DMS53 treated with DMSO at 0.1 percent for 48 hours (cell line): ENCODE measurements at regions not wholly inside any gene's neighbourhood (a gene's known extent, or its start where the extent isn't known, plus 50 kb on each side); places are given as distances from the start of the nearest gene placed in this dataset.

Experiments used
- DNase-seq: peaks from one replicate; lab custom pipeline; 2025; ENCODE audit not compliant: unreplicated experiment; lab: John Stamatoyannopoulos, UW

DNA sequence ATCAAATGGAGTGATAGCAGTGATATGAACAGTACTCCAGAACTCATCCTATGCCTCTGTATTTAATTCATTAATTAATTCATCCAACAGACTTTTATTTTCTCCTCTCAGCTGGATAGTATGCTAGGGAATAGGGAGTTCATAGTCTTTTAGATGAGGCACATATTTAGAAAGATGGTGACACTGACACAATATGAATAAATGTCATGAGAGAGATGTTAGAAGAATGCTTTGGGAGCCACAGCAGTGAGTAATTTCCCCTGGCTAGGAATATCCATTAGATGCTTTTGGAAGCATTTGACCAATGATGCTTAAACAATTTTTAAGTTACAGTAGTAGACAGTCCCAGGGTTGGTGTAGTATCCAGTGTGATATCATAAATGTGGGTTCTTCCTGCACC, 428.7 kb upstream of the SGCD start:
- no peak for DNase-seq

DNA sequence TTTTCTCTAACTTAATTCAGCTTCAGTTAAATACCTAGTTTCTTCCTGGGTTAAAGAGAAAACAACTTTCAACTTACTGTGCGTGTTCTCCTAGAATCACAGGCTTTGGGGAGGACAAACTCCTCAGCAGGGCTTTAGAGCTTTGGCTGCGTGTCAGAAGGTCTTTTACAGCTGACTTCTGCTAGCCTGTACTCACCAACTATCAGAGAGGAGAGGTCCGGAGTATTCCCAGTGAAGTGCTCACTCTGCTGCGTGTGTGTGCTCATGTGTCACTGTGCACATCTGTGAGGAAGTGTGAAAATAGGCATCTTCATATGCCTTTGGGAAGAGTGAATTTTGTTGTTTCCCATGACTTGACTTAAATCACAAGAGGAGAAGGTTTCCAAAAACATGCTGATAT, 423.2 kb upstream of the SGCD start:
- no peak for DNase-seq

DNA sequence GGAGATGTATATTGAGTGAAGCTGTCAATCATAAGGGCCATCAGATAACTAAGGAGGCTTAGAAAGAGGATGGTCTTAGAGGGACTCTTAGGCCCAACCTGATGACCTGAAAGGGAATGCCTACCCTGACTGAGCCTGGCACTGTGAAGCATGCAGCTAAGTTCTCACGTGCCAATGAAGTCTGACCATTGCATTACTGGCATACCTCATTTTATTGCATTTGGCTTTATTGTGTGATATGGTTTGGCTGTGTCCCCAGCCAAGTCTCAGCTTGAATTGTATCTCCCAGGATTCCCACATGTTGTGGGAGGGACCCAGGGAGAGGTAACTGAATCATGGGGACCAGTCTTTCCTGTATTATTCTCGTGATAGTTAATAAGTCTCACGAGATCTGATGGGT, 421.6 kb upstream of the SGCD start:
- DNase-seq, result no peak

DNA sequence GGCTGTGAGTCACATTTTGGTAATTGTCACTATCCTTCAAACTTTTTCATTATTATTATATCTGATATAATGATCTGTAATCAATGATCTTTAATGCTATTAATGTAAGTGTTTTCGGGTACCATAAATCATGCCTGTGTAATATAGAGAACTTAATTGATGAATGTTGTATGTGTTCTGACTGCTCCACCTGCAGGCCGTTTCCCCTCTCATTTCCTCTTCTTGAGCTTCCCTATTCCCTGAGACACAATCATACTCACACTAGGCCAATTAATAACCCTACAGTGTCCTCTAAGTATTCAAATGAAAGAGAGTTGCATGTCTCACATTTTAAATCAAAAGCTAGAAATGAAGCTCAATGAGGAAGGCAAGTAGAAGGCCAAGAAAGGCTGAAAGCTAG, 420.9 kb upstream of the SGCD start:
- DNase-seq, result no peak

- no peak for DNase-seq
Observed at GRCh38 chr5:155908543-155908942, 418.4 kb upstream of the SGCD start.

DNA sequence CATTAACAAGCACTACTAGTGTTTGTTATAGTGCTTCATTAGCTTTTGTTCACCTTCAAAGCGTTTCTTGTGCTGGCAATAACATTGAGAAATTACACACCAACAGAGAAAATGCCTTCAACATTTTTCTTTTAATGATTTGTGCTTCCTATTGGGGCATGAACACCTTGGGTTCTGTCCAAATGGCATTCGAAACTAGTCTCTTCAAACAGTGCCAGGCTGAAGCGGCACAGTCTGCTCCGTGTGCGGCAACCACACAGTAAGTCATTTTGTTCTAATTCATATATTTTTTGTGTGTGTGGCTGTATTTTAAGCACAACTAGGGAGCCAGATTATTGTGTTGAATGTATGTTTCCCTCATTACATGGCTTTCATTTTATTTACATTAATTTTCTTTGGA, 414.7 kb upstream of the SGCD start:
- DNase-seq, result no peak

- no peak for DNase-seq
Observed at GRCh38 chr5:155914766-155915165, 412.2 kb upstream of the SGCD start.

DNA sequence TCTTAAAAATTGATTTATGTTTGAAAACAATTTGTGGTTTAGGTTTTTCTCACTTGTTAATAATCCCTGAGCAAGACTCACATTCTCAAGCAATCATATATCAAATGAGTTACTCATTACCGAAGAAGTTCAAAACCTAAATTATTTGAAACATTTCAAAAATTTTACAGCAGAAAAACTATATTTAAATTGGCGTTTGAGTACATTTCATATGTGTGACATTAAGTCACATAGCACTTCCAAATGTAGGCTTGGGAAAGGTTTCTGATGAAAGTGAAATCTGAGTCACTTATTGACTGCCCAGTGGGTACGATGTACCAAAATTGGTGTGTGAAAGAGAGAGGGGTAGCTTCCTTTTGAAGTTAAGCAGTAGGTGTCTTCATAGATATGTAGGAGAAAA, 411.4 kb upstream of the SGCD start:
- DNase-seq, result no peak

GRCh38 chr5:155919126-155919525, 407.8 kb upstream of the SGCD start:
- no peak for DNase-seq

DNA sequence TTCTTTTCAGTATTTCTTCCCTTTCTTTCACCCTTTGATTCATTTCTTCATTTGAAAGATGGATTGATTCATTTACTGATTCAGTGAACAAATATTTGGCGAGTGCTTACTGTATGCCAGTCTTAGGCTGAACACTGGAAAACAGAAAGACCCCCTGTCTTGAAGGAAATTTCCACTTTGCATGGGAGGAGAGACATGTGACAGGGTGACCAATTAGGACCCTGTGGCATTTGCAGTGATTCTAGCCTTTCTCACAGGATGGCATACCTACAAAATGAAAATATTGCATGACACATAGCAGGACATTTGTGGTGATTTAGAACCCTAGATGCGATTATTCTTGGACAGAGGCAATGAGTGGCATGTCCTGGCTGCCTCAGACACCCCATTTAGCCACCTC, 407.2 kb upstream of the SGCD start:
- DNase-seq, result no peak

DNA sequence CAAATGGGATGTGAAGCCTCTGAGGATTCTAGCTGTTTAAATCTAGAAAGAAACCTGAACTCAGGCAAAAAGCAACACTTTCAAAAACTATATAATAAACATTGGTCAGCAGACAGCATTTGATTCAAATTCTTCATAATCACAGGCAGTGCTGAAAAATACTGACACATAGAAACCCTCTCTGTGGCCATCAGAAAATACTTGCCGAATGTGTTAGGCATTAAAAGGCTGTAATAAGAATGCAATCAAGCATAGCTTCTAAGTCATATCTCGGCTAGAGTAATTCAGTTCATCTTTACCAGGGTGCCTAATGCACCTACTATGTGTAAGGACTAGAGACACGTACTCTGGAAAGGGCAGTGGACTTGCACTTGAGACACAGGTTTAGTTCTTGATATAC, 405.3 kb upstream of the SGCD start:
- DNase-seq, result no peak

DNA sequence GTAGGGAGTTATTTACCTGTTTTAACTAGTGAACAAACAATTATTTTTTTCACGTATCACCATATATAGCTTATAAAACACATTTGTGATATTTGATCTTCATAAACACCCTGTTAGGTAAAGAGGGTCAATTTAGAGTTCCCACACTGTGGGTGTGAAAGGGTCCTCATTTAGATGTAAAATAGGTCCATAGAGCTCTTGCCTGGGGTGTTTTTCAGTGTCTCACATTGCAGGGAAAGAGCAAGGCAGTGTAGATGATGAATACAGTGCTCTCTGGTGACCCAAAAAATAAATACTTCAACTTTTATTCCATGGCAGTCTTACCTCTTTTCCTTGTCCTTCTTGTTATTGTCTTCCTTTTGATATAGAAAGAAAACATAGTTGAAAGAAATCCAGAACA, 403.2 kb upstream of the SGCD start:
- no peak for DNase-seq

DNA sequence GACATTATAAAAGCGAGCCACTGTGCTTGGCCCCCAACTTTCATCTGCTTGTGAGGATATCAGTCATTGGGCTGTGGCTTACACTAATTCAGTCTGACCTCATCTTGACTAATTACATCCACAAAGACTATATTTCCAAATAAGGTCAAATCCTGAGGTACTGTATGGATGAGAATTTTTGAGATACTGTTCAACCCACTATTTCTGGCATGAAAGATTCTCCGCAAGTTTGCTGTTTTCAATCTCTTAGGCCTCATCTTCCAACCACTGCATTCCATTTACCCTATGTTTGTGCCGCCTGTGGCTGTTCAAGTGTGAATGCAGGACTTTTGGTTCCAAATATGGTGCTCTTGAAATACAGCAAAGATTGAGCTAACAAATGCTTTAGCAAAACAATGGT, 400.9 kb upstream of the SGCD start:
- no peak for DNase-seq

DNA sequence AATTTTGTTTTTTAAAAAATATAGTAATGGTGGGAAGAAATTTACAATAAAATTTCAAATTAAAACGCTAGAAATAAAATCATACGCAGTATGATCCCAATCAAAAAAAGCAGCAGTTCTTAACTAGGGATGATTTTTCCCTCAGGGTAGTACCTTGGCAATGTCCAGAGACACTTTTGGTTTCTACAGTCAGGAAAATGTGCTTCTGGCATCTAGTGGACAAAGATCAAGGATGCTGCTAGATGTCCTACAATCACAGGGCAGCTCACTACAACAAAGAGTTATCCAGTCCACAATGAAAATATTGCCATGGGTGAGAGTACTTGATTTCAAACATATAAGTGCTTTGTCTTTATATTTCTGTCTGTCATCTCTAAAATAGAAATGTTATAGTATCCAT, 400.2 kb upstream of the SGCD start:
- DNase-seq, result no peak

GRCh38 chr5:155929112-155929511, 397.9 kb upstream of the SGCD start:
- DNase-seq, result no peak

DNA sequence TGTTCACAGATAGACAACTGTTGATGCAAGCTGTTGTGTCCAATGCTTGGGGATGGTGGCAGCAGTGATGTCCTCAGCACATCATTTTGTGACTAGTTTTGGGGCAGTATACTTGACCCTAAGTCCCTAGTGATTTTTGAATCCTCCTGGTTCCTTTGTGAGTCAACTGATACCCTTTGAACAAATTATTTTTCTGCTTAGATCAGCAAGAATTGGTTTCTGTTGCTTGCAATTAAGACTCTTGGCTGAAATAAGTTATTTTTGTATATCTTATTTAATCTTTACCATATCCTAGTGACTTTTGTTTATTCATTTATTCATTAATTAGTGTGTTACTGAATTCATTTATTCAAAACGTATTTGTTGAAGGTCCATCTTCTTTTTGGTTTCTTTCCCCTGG, 392.0 kb upstream of the SGCD start:
- no peak for DNase-seq

GRCh38 chr5:155935723-155936122, 391.2 kb upstream of the SGCD start:
- no peak for DNase-seq

DNA sequence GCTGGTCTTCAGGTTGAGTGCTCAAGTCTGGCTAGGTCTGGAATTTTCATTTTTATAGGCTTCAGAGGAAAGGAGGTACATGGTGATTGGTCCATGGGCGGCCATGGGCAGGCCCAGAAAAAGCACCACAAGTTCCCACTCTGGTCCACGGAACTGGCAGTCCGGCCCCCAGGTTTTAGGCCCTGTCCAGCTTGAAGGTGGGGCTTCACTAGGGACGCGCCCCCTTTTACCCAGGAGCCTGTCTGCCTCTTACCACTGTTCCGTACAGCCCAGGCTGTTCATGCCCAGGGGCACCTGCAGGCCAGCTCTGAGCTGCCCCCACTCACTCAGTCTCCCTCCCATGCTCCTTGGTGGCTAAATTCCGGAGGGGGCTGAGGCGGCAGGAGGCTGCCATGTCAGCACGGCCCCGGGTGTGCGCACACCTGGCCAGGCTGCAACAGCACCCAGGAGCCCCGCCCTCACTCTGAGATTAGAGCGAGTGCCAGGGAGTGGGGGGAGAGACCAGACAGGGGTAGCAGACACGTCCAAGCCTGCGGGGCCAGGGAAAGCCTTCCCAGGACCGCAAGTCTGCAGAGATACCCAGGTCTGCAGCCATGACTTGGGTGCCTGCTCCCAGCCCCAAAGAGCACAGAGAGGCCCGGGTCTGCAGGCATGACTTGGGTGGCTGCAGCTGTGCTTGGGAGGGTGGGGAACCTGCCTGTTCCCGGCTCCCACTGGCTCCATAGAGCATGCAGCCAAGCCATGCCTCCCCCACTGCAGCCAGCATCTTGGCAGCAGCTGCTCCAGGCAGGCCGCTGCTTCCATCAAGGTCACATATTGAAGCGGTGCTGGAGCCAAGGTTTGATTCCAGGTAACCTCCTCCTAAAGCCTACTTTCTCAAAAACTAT, 390.2 kb upstream of the SGCD start:
- no peak for DNase-seq

DNA sequence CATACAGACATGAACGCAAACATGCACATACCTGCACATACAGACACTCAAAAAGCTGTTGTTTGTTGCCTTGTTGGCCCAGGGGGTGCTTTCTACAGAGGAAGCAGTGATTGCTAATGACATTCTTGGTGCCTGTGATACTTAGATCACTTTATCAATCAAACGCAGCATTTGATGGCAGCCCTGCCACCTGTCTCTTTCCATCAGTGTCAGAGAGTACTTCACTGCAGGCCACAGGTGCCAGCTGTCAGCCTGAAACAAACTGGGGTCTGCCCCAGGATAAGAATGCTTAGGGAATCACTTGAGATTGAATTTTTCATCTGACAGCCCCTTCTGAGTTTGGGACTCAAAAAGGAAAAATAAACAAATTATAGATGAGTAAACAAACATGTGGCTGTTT, 388.9 kb upstream of the SGCD start:
- no peak for DNase-seq

- no peak for DNase-seq
Observed at GRCh38 chr5:155941340-155941739, 385.6 kb upstream of the SGCD start.

- DNase-seq, result peak; percentile 61
Observed at GRCh38 chr5:155943516-155944407, 383.2 kb upstream of the SGCD start.

DNA sequence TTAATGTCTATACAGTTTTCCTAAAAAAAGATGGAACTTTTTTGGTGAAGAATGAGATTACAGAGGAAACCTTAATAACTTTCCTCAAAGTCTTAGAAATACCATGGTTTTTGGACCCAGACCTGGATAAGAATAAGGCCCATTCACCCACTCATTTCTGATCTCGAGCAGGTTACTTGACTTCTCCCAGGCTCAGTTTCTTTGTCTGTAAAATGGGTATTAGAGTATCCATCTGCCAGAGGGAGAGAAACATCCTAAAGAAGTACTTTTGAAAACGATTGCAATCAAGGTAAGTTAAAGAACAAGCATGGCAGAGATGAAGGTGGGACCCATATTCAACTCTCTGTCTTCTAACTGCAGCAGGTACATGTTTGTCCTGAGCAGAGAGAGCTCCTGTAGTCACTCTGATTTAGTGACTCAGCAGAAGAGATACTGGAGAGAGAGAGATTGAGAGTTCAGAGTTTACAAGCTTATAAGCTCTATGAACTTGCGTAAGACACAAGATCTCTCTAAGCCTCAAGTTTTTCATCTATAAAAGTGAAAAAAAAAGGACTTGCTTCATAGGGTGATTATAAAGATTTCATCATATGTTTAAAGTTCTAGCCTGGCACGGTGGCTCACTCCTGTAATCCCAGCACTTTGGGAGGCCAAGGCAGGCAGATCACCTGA, 379.4 kb upstream of the SGCD start:
- DNase-seq, result no peak
